ENCODE measurements at regions not wholly inside any gene's neighbourhood (a gene's known extent, or its start where the extent isn't known, plus 50 kb on each side); places are given as distances from the start of the nearest gene placed in this dataset.

- intact Hi-C loops (cut with micrococcal nuclease), result no loop called here
- Histone ChIP-seq H3K4me2 (replicated peaks; ENCODE audit: extremely low read depth, low read length, poor library complexity, severe bottlenecking) (no peak overlapping the region), H2AFZ (ENCODE audit: insufficient read depth, low read depth, low read length, poor library complexity, severe bottlenecking) (no peak overlapping the region), H3K9ac (ENCODE audit: insufficient read depth, low read length, poor library complexity, severe bottlenecking) (no peak overlapping the region), H4K20me1 (ENCODE audit: insufficient read depth, low read length) (no peaks in the 10 kb centered on the region), H3K79me2 (ENCODE audit: insufficient read depth, low read length) (no peaks in the 10 kb centered on the region), H3K36me3 (replicated peaks in 1 of 2; ENCODE audit: control insufficient read depth in 1 of 2, insufficient read depth in 2 of 2, low read length in 2 of 2) (no peaks in the 10 kb centered on the region), H3K27me3 (ENCODE audit: control insufficient read depth in 2 of 2, insufficient read depth in 2 of 2, low read length in 2 of 2) (no peaks in the 10 kb centered on the region), H3K4me1 (ENCODE audit: control insufficient read depth in 1 of 2, insufficient read depth in 2 of 2, low read length in 2 of 2) (no peaks in the 10 kb centered on the region), H3K4me3 (replicated peaks in 1 of 3; ENCODE audit: low read depth in 2 of 3, low read length in 3 of 3) (no peak overlapping the region), H3K27ac (ENCODE audit: low read depth in 1 of 2, low read length in 2 of 2) (no peak overlapping the region), H3K9me3 (replicated peaks in 1 of 2; ENCODE audit: control insufficient read depth in 1 of 2, insufficient read depth in 1 of 2, low read length in 2 of 2) (no peaks in the 10 kb centered on the region)
- whole genome bisulfite sequencing (ENCODE audit: insufficient coverage), result no CpG with 5 or more reads among the region's 4 CpGs
- Mint-ChIP-seq H3K9me3 (peaks cover 0 to 3% (median 0%) of the 10 kb centered on the region in 7 donors), H3K36me3 (no peaks in the 10 kb centered on the region), H3K4me3 (no peak overlapping the region), H3K27ac (no peak overlapping the region), H3K27me3 (ENCODE audit: low read depth in 3 of 3) (no peaks in the 10 kb centered on the region), H3K4me1 (no peaks in the 10 kb centered on the region)
- TF ChIP-seq, protein P1, sequence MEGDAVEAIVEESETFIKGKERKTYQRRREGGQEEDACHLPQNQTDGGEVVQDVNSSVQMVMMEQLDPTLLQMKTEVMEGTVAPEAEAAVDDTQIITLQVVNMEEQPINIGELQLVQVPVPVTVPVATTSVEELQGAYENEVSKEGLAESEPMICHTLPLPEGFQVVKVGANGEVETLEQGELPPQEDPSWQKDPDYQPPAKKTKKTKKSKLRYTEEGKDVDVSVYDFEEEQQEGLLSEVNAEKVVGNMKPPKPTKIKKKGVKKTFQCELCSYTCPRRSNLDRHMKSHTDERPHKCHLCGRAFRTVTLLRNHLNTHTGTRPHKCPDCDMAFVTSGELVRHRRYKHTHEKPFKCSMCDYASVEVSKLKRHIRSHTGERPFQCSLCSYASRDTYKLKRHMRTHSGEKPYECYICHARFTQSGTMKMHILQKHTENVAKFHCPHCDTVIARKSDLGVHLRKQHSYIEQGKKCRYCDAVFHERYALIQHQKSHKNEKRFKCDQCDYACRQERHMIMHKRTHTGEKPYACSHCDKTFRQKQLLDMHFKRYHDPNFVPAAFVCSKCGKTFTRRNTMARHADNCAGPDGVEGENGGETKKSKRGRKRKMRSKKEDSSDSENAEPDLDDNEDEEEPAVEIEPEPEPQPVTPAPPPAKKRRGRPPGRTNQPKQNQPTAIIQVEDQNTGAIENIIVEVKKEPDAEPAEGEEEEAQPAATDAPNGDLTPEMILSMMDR (IDR thresholded peaks at IDR 0.05), result no peak
- DNase-seq, result no peak
These were observed 1243.8 kb downstream of the CDY2B start for GRCh38 chrY:16636254-16636653.

- H3K9me3 Mint-ChIP-seq, result peaks cover 0 to 4% (median 0%) of the 10 kb centered on the region in 7 donors
- H2AFZ ChIP-seq (ENCODE audit: insufficient read depth, low read depth, low read length, poor library complexity, severe bottlenecking), result no peak overlapping the region
- no peaks in the 10 kb centered on the region for H3K36me3 Mint-ChIP-seq
- no peaks in the 10 kb centered on the region for H3K36me3 ChIP-seq (replicated peaks in 1 of 2; ENCODE audit: control insufficient read depth in 1 of 2, insufficient read depth in 2 of 2, low read length in 2 of 2)
- H3K79me2 ChIP-seq (ENCODE audit: insufficient read depth, low read length), result no peaks in the 10 kb centered on the region
- TF ChIP-seq, protein P1 (IDR thresholded peaks at IDR 0.05), result no peak
- no peaks in the 10 kb centered on the region for H3K27me3 Mint-ChIP-seq (ENCODE audit: low read depth in 3 of 3)
- H3K4me1 ChIP-seq (ENCODE audit: control insufficient read depth in 1 of 2, insufficient read depth in 2 of 2, low read length in 2 of 2), result no peaks in the 10 kb centered on the region
- no peaks in the 10 kb centered on the region for H3K4me1 Mint-ChIP-seq
- no peak overlapping the region for H3K9ac ChIP-seq (ENCODE audit: insufficient read depth, low read length, poor library complexity, severe bottlenecking)
- 100% methylated on average over 1 of the region's 1 CpG for WGBS (ENCODE audit: insufficient coverage)
- H3K4me3 Mint-ChIP-seq, result no peak overlapping the region
- H3K27ac ChIP-seq (ENCODE audit: low read depth in 1 of 2, low read length in 2 of 2), result no peak overlapping the region
- no peaks in the 10 kb centered on the region for H3K27me3 ChIP-seq (ENCODE audit: control insufficient read depth in 2 of 2, insufficient read depth in 2 of 2, low read length in 2 of 2)
- intact Hi-C loops (cut with micrococcal nuclease), result no loop called here
- no peaks in the 10 kb centered on the region for H4K20me1 ChIP-seq (ENCODE audit: insufficient read depth, low read length)
- H3K4me2 ChIP-seq (replicated peaks; ENCODE audit: extremely low read depth, low read length, poor library complexity, severe bottlenecking), result no peak overlapping the region
- no peak overlapping the region for H3K4me3 ChIP-seq (replicated peaks in 1 of 3; ENCODE audit: low read depth in 2 of 3, low read length in 3 of 3)
- H3K9me3 ChIP-seq (replicated peaks in 1 of 2; ENCODE audit: control insufficient read depth in 1 of 2, insufficient read depth in 1 of 2, low read length in 2 of 2), result no peaks in the 10 kb centered on the region
- no peak overlapping the region for H3K27ac Mint-ChIP-seq
- no peak for DNase-seq
These were observed 1250.9 kb downstream of the CDY2B start for GRCh38 chrY:16629146-16629545.
